Stimulated activated naive CD8-positive, alpha-beta T cell treated with anti-CD3 and anti-CD28 coated beads, Interleukin-15, amount 100 ng/mL, for 72 hours (primary cell): ENCODE measurements at regions not wholly inside any gene's neighbourhood (a gene's known extent, or its start where the extent isn't known, plus 50 kb on each side); places are given as distances from the start of the nearest gene placed in this dataset.
A peak's percentile ranks its signal among the peaks of the same experiment; 100 is the strongest.
"Not testable (repeated sequence)": the region's sequence is repeated elsewhere in the genome, so short reads cannot be mapped to it uniquely, and the experiment has no call there.

ENCODE experiments used
- ATAC-seq: fragments of 150-1000 bp; cut with Tn5 transposase; 2 replicates; pipeline ENCODE4 v1.10.0; 2021; ENCODE audit warnings: mild to moderate bottlenecking, moderate library complexity
- DNase-seq, 2 donors: peaks; one replicate each; pipeline ENCODE4 v3.0.0; 2021 to 2022
- H3K27ac Mint-ChIP-seq, 2 donors: one replicate each; pipeline ENCODE4 v1.8.0; 2022; ENCODE audit warnings: mild to moderate bottlenecking in 2 of 2, mixed read lengths in 2 of 2, moderate library complexity in 2 of 2
- H3K27me3 Mint-ChIP-seq: one replicate; pipeline ENCODE4 v1.8.0; 2022; ENCODE audit warnings: mixed read lengths
- H3K4me1 Mint-ChIP-seq: one replicate; pipeline ENCODE4 v1.8.0; 2022; ENCODE audit warnings: mild to moderate bottlenecking, mixed read lengths
- H3K4me3 Mint-ChIP-seq, 2 donors: one replicate each; pipeline ENCODE4 v1.8.0; 2022; ENCODE audit warnings: mild to moderate bottlenecking in 2 of 2, mixed read lengths in 2 of 2, moderate library complexity in 1 of 2
- H3K9me3 Mint-ChIP-seq, 2 donors: one replicate each; pipeline ENCODE4 v1.8.0; 2022; ENCODE audit warnings: mixed read lengths in 2 of 2

- no peaks in the 10 kb centered on the region for H3K4me1 Mint-ChIP-seq
- no peak overlapping the region for H3K4me3 Mint-ChIP-seq
- peaks cover 22% of the 10 kb centered on the region for H3K27me3 Mint-ChIP-seq
- no peak for DNase-seq
- no peaks in the 10 kb centered on the region for H3K9me3 Mint-ChIP-seq
- ATAC-seq, result no peak
- H3K27ac Mint-ChIP-seq, result no peak overlapping the region
These were observed 104.3 kb upstream of the SYT13 start for GRCh38 chr11:45390407-45390806.

- ATAC-seq, result no peak
- DNase-seq, result no peak
- H3K9me3 Mint-ChIP-seq, result no peaks in the 10 kb centered on the region
- no peak overlapping the region for H3K4me3 Mint-ChIP-seq
- peaks cover 29% of the 10 kb centered on the region for H3K27me3 Mint-ChIP-seq
- no peak overlapping the region for H3K27ac Mint-ChIP-seq
- H3K4me1 Mint-ChIP-seq, result peaks cover 1% of the 10 kb centered on the region
These were observed 102.3 kb upstream of the SYT13 start for GRCh38 chr11:45388472-45388871.

- H3K4me3 Mint-ChIP-seq, H3K27ac Mint-ChIP-seq, ATAC-seq, H3K4me1 Mint-ChIP-seq, DNase-seq, H3K9me3 Mint-ChIP-seq: not testable (repeated sequence)
- H3K27me3 Mint-ChIP-seq, result peaks cover 34% of the 10 kb centered on the region
These were observed 101.7 kb upstream of the SYT13 start for GRCh38 chr11:45387885-45388284.

GRCh38 chr11:45386972-45387371 is 100.8 kb upstream of the SYT13 start:
- no peak overlapping the region for H3K27ac Mint-ChIP-seq
- H3K27me3 Mint-ChIP-seq, result peaks cover 43% of the 10 kb centered on the region
- no peak for ATAC-seq
- H3K4me1 Mint-ChIP-seq, result peaks cover 12% of the 10 kb centered on the region
- no peak for DNase-seq
- no peaks in the 10 kb centered on the region for H3K9me3 Mint-ChIP-seq
- no peak overlapping the region for H3K4me3 Mint-ChIP-seq

GRCh38 chr11:45385844-45386243 is 99.7 kb upstream of the SYT13 start:
- H3K27ac Mint-ChIP-seq, result no peak overlapping the region
- ATAC-seq (no peak), DNase-seq (no peak)
- H3K4me3 Mint-ChIP-seq, result no peak overlapping the region
- H3K9me3 Mint-ChIP-seq, result no peaks in the 10 kb centered on the region
- peaks cover 53% of the 10 kb centered on the region for H3K27me3 Mint-ChIP-seq
- peaks cover 12% of the 10 kb centered on the region for H3K4me1 Mint-ChIP-seq

- DNase-seq (no peak), ATAC-seq (no peak)
- Mint-ChIP-seq H3K27ac (no peak overlapping the region), H3K9me3 (no peaks in the 10 kb centered on the region), H3K27me3 (peaks cover 53% of the 10 kb centered on the region), H3K4me1 (peaks cover 12% of the 10 kb centered on the region), H3K4me3 (no peak overlapping the region)
These were observed 99.3 kb upstream of the SYT13 start for GRCh38 chr11:45385423-45385822.

GRCh38 chr11:45384711-45385241 is 98.6 kb upstream of the SYT13 start:
- DNase-seq (no peak), ATAC-seq (no peak)
- Mint-ChIP-seq H3K9me3 (no peaks in the 10 kb centered on the region), H3K27me3 (peaks cover 53% of the 10 kb centered on the region), H3K27ac (no peak overlapping the region), H3K4me1 (peaks cover 12% of the 10 kb centered on the region), H3K4me3 (no peak overlapping the region)

- peaks cover 12% of the 10 kb centered on the region for H3K4me1 Mint-ChIP-seq
- peak overlapping the region in 1 of 2 donors; percentile 3 for H3K27ac Mint-ChIP-seq
- peaks cover 52% of the 10 kb centered on the region for H3K27me3 Mint-ChIP-seq
- H3K9me3 Mint-ChIP-seq, result no peaks in the 10 kb centered on the region
- no peak overlapping the region for H3K4me3 Mint-ChIP-seq
- DNase-seq (no peak), ATAC-seq (no peak)
These were observed 97.9 kb upstream of the SYT13 start for GRCh38 chr11:45384016-45384415.

GRCh38 chr11:45383224-45383623 is 97.1 kb upstream of the SYT13 start:
- Mint-ChIP-seq H3K27ac (no peak overlapping the region), H3K27me3 (peaks cover 44% of the 10 kb centered on the region), H3K9me3 (no peaks in the 10 kb centered on the region), H3K4me1 (peaks cover 12% of the 10 kb centered on the region), H3K4me3 (no peak overlapping the region)
- DNase-seq (no peak), ATAC-seq (no peak)

- Mint-ChIP-seq H3K4me3 (no peak overlapping the region), H3K9me3 (no peaks in the 10 kb centered on the region), H3K27ac (no peak overlapping the region), H3K4me1 (peaks cover 12% of the 10 kb centered on the region), H3K27me3 (peaks cover 35% of the 10 kb centered on the region)
- ATAC-seq (no peak), DNase-seq (no peak)
These were observed 96.2 kb upstream of the SYT13 start for GRCh38 chr11:45382133-45382878.

- Mint-ChIP-seq H3K4me3 (no peak overlapping the region), H3K27me3 (peaks cover 32% of the 10 kb centered on the region), H3K4me1 (peaks cover 20% of the 10 kb centered on the region), H3K27ac (no peak overlapping the region), H3K9me3 (no peaks in the 10 kb centered on the region)
- no peak for DNase-seq
- no peak for ATAC-seq
These were observed 93.2 kb upstream of the SYT13 start for GRCh38 chr11:45379162-45379863.

- DNase-seq, result no peak
- Mint-ChIP-seq H3K4me3 (no peak overlapping the region), H3K9me3 (no peaks in the 10 kb centered on the region), H3K27ac (no peak overlapping the region), H3K4me1 (peaks cover 22% of the 10 kb centered on the region), H3K27me3 (peaks cover 24% of the 10 kb centered on the region)
- no peak for ATAC-seq
These were observed 92.4 kb upstream of the SYT13 start for GRCh38 chr11:45378516-45378915.

GRCh38 chr11:45374653-45375059 is 88.5 kb upstream of the SYT13 start:
- H3K4me1 Mint-ChIP-seq, result peaks cover 15% of the 10 kb centered on the region
- DNase-seq (no peak), ATAC-seq (no peak)
- peaks cover 12% of the 10 kb centered on the region for H3K27me3 Mint-ChIP-seq
- H3K27ac Mint-ChIP-seq, result peak overlapping the region; percentile 1 to 77
- H3K4me3 Mint-ChIP-seq, result peak overlapping the region in 1 of 2 donors; percentile 1
- no peaks in the 10 kb centered on the region for H3K9me3 Mint-ChIP-seq

GRCh38 chr11:45374130-45374529 is 88.0 kb upstream of the SYT13 start:
- DNase-seq, result no peak
- H3K4me3 Mint-ChIP-seq, result no peak overlapping the region
- H3K9me3 Mint-ChIP-seq, result no peaks in the 10 kb centered on the region
- H3K27me3 Mint-ChIP-seq, result peaks cover 12% of the 10 kb centered on the region
- no peak overlapping the region for H3K27ac Mint-ChIP-seq
- H3K4me1 Mint-ChIP-seq, result peaks cover 15% of the 10 kb centered on the region
- ATAC-seq, result no peak

GRCh38 chr11:45373506-45374035 is 87.4 kb upstream of the SYT13 start:
- Mint-ChIP-seq H3K9me3 (no peaks in the 10 kb centered on the region), H3K27ac (no peak overlapping the region), H3K27me3 (peaks cover 12% of the 10 kb centered on the region), H3K4me3 (no peak overlapping the region), H3K4me1 (peaks cover 15% of the 10 kb centered on the region)
- ATAC-seq (no peak), DNase-seq (no peak)

GRCh38 chr11:45372414-45372813 is 86.3 kb upstream of the SYT13 start:
- H3K4me3 Mint-ChIP-seq, ATAC-seq, DNase-seq, H3K27ac Mint-ChIP-seq, H3K9me3 Mint-ChIP-seq: not testable (repeated sequence)
- peaks cover 22% of the 10 kb centered on the region for H3K27me3 Mint-ChIP-seq
- peaks cover 15% of the 10 kb centered on the region for H3K4me1 Mint-ChIP-seq
